Embryonic facial prominence (tissue), 1 donor: ENCODE measurements at regions not wholly inside any gene's neighbourhood (a gene's known extent, or its start where the extent isn't known, plus 50 kb on each side); places are given as distances from the start of the nearest gene placed in this dataset.
"Not testable (repeated sequence)": the region's sequence is repeated elsewhere in the genome, so short reads cannot be mapped to it uniquely, and the experiment has no call there.

ENCODE experiments used
- DNase-seq: peaks from one replicate; pipeline ENCODE4 v3.0.0-alpha.2; 2016; ENCODE audit errors: extremely low spot score

GRCh38 chr6:140276133-140276532, 901.7 kb upstream of the CITED2 start:
- no peak for DNase-seq

DNA sequence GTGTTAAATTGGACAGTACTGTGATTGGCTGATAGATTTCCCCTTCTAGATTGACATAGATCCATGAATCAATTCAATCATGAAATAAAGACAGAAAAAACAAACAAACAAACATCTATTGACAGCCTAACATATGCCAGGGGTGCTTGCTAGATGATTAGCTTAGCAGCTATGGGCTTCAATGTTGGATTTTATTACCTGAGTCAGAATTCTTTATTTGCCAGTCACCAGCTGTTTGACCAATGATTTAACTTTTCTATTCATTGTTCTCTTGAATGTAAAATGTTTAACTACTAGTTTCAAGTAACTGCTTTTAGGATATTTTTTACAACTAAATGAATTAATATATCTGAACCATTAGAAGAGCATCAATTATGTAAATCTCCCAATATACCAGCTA, 901.3 kb upstream of the CITED2 start:
- no peak for DNase-seq

- no peak for DNase-seq
Observed at GRCh38 chr6:140274548-140274947, 900.1 kb upstream of the CITED2 start.

DNA sequence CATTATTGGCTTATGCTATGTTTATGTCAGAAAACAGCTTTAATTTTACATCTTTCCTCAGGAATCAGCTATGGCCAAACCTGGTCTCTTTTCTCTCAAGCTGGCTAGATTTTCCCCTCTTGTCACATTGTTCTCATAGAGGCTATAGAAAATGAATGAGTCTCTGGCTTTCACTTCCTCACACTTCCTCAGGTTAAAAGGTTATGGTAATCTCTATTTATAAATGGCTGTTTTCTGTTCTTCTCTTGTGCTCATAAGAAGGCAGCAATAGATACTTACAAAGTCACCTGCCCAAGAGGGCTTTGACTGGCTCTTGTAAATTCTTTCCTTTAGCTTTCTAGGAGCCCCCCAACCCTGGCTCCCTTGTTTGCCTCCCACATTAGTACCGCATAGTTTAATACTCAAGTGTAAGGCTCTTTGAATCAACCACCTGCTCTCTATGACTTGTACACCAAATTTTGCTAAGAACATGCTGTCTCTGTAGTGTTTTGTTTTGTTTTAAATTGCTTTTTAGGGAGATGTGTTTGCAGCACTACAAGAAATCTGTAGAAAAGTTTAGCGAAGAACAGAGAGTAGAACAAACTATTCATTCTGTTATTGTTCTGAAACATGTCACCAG, 897.4 kb upstream of the CITED2 start:
- no peak for DNase-seq

- no peak for DNase-seq
Observed at GRCh38 chr6:140269591-140270165, 895.2 kb upstream of the CITED2 start.

DNA sequence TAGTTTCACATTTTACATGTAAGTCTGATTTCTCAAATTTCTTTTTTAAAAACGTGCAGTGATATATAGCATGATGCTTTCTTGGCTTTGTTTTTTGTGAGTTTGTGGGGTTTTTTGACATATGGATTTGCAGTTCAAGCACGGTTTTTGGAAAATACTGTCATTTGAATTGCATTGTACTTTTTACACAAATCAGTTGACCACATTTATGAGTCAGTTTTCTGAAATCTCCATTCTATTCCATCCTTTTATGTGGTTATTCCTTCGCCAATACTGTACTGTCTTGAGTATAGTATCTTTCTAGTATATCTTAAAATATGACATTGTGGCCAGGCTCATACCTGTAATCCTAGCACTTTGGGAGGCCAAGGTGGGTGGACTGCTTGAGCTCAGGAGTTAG, 890.0 kb upstream of the CITED2 start:
- no peak for DNase-seq

- DNase-seq, result not testable (repeated sequence)
Observed at GRCh38 chr6:140258302-140258701, 883.9 kb upstream of the CITED2 start.

- no peak for DNase-seq
Observed at GRCh38 chr6:140256248-140256647, 881.8 kb upstream of the CITED2 start.

GRCh38 chr6:140253096-140253495, 878.6 kb upstream of the CITED2 start:
- DNase-seq, result no peak

DNA sequence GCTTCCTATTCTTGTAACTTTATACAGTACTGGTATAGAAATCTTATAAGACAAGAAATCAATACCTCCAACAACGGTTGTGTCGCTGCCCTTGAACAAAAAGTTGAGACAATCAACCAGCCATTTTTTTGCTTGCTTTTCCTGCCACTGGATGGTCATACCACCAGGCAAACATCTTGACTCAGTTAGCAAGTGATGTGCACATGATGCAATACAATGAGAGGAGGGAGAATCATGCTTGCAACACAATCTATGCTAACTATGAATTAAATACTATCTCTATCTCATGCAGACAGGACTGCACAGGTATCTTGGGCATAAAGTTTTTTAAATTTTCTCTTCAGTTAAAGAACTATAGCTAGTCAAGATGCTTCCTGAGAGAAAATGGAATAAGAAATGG, 877.7 kb upstream of the CITED2 start:
- DNase-seq, result no peak

DNA sequence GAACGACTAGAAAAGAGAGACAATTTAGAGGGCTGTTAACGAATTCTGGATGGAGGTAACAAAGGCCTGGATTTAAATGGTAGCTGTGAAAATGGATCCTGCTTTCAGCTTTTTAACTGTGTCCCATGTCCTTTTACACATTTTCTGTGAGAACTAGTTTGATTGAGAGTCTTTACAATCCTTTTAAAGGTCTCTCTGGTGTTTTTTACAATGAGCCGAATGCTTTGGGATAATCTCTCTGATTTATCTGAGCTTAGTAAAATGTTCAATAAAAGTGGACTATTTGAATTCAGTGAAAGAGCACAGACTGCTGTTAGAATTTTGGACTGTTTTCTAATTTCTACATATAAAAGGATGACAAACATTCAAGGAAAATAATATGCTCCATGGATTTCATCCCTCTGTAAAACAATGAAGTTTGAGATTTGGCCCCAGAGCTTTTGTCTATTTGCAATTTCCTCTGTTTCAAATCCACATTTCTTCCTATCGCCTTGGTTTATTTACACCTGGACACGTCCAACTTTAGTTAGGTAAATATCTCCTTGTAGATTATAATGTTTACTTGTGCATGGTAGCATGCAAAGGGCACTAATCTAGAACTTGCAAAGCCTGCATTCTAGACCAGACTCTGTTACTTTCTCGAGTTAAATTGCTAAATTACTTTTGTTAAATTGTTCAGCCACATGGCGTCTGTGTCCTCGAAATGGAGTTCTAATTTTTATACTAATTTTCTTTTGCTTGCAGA, 871.0 kb upstream of the CITED2 start:
- no peak for DNase-seq

DNA sequence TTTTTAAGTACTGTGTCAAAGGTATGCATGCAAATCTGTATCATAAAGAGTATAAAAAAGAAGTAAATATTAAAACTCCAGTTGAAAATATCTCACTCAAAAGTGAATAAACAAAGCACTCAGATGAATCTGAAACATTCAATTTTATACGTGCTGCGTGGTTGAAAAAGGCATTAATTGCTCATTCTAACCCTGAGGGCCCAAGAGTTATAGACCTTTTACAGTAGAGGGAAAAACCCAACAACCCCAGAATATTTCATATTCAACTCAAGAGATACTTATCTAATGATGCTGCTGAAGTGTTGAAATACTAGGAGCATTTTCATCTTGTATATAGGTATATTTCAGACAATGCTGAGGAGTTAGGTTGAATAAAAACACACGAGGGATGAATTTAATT, 862.8 kb upstream of the CITED2 start:
- no peak for DNase-seq

DNA sequence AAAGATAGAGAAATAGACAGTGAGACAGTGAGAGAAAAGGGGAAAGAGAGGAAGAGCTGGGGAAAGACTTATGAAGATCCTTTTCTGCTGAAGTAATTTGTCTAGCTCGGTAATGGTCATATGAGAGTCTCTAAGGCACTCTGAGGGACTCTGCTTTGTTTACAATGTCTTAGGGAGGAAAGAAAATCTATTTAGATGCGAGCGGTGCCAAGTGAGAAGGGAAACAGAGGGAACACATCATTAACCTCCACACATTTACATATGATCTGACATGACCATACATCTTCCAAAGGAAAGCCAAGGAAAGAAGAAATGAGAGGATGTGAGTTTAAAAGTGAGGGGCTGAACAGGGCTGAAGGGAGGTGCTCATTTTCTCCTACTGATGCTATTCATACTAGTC, 862.3 kb upstream of the CITED2 start:
- DNase-seq, result no peak

GRCh38 chr6:140230282-140230681, 855.8 kb upstream of the CITED2 start:
- DNase-seq, result no peak

- no peak for DNase-seq
Observed at GRCh38 chr6:140228491-140228890, 854.0 kb upstream of the CITED2 start.

DNA sequence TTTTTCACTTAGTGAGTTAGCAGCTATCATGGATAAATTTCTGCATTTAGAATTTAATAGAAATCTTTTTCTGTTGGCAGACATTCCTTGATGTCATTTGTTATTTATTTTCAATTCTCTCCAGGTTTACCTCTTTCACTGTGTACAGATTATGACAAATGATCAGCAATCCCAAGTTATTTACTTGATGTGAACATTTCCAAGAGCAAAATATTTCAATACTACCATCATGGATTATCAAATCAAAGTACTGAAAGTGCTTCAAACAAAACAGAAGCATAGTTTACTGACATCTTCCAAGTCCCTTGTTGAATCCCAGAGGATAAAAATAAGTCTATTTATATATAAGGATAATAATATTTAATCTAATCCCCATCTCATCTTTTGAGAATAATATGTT, 852.2 kb upstream of the CITED2 start:
- DNase-seq, result no peak

DNA sequence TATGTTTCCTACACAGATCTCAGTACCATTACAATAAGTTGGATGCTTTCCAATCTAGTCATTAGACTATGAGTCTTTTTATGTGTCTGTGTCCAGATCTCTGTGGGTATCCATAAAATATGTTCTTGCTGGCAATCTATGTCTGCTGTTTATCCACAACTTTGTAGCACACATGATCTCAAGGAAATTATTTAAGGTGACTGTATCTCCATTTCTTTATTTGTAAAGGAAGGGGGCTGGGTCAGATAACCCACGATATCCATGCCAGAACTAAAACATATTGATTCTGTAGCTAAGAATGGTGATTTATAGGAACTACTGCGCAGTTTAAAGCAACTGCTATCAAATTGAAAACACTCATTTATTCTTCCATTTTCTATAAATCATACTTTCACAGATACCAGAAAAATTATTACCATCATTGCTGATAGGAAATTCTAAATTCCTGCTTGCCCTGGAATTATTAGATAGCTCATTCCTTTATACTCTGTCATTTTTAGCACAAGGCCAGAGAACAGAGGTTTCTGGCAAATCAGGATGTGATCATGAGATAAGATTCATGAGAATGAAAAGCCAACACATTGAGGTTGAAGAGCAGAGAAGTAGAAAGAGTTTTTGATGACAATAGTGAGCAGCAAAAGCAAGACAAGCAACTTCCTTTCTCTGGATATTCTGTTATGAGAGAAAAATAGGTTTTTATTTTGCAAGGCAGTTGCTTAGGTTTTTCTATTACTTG, 851.4 kb upstream of the CITED2 start:
- DNase-seq, result no peak

DNA sequence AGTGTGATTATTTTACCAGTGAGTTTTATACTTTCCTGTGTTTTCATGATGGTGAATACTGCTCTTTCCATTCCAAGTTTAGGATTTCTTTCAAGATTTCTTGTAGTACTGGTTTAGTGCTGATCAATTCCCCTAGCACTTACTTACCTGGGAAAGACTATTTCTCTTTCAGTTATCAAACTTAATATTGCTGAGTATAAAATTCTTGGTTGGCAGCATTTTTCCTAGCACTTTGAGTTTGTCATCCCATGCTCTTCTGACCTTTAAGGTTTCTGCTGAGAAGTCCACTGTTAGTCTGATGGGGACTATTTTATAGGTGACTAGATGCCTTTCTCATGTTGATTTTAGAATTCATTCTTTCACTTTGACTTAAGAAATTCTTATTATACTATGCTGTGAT, 842.8 kb upstream of the CITED2 start:
- no peak for DNase-seq

DNA sequence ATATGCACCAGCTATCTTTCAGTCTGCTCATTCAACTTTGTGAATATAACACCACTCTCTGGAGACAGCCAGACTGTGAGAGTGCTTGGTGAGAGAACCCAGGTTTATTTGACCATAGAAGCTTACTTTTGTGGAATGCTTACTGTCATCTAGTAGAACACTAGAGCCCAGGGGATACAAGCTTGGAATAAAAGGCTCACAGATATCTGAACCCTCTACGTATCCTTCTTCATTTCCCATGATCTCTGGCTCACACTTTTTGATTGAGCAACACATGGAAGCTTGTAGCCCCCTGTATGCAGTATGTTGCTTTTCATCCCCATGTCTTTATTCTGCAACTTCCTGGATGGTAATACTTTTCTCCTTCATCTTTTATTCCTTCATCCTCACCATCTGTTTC, 835.3 kb upstream of the CITED2 start:
- DNase-seq, result no peak

DNA sequence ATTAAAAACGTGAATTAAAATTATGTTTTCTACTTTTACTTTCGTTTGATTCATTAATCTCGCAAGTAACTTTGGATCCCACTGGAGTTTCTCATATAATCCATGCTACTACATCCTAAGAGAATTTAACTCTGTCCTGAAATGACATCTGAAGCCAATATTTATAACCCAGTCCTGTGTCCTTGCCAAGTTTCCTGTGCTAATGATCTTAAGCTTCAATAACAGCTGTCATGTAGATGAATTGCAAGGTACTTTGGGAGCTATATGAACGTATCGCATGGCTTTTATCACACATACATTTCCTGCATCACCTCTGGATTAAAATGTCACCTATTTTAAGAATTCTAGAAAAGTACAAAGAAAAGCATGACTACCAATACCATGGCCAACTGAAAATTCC, 833.8 kb upstream of the CITED2 start:
- no peak for DNase-seq

DNA sequence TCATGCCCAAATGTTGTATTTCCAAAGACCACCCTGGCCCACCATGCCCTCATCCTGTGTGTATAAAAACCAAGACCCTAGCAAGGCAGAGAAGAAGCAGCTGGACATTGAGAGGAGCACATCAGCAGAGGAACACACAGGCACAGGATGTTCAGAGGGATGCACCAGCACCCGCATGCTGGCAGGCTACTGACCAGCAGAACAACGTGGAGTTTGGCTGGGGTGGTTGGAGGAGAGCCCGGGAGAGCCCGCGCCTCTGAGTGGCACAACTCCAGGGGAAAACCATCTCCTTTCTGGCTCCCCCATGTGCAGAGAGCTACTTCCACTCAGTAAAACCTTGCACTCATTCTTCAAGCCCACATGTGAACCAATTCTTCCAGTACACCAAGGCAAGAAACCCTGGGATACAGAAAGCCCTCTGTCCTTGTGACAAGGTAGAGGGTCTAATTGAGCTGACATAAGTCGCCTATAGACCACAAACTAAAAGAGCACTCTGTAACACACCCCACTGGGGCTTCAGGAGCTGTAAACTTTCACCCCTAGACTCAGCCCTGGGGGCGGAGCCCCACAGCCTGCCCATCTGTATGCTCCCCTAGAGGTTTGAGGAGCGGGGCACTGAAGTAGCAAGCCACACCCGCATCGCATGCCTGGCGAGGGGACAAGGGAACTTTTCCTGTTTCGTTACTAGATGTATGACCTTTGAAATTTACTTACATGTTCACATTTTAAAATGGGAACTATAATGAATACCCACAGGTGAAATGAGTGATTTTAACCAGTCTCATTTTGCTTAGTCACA, 831.5 kb upstream of the CITED2 start:
- no peak for DNase-seq

DNA sequence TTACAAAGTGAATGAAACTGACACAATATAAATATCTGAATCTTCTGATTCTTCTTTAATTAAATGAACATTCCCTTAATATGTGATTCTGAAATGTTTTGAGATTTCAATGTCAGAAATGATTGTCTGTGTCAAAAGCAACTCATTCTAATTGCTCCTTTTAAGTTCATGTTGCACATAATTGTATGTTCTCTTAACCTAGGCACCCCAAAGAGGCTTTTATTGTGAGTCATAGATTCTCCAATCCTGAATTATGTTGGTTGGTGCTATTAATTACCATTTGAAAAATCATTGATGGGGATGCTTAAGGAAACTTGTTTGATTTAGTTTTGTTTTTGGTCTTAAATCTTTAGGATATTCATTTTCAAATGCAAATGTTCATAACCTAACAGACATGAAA, 829.7 kb upstream of the CITED2 start:
- no peak for DNase-seq
